GM18868 (cell line): ENCODE measurements at regions not wholly inside any gene's neighbourhood (a gene's known extent, or its start where the extent isn't known, plus 50 kb on each side); places are given as distances from the start of the nearest gene placed in this dataset.
"Not testable (repeated sequence)": the region's sequence is repeated elsewhere in the genome, so short reads cannot be mapped to it uniquely, and the experiment has no call there.

ENCODE experiments used
- ATAC-seq: cut with Tn5 transposase; IDR thresholded peaks from one replicate; pipeline ENCODE4 v1.9.1; 2021; ENCODE audit warnings: mild to moderate bottlenecking, moderate library complexity; ENCODE audit not compliant: unreplicated experiment

DNA sequence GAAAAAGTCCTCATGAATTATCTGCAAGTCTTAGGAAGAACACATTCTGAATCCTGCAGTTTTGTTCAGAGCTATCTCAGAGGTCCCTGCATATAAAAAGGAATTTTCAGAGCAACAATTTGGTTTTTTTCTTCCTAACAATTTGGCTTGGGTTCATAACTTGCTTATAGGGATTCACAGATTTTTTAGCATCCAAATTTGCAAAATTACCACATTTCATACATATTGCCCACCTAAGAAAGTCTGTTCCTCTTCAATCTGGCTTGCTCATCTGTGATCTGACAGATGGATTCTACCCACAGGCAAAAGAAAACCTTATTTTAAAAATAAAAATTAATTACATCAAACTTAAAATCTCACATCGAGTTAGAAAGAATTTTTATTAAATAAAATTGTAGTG, 714.4 kb upstream of the NCAM2 start:
- no peak for ATAC-seq

DNA sequence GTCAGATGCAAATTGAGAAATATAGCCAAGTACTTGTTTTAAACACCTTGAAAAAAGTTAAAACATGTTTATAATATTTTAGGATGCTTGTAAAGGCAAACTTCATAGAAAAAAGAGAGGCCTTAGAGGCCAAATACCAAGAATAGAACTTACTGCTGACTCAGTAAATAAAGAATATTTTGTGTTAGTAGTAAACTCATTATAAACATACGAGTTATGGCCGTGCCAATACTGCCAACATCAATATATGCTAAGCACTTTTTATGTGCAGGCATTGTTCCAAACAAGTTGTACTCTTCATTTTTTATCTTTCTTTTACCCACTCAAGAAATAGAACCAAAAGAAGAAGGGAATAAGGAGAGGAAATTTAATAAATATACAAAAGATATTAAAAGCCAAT, 705.9 kb upstream of the NCAM2 start:
- no peak for ATAC-seq

DNA sequence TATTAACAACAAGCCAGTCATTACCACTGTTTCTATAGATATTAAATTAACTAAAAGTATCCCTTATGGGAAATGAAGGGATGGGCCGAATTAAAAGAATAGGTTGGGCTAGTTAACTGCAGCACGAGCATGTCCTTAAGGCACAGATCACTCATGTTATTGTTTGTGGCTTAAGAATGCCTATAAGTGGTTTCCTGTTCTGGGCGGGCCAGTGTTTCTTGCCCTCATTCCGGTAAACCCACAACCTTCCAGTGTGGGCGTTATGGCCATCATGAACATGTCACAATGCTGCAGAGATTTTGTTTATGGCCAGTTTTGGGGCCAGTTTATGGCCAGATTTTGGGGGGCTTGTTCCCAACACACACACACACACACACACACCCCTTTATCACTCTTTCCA, 705.4 kb upstream of the NCAM2 start:
- not testable (repeated sequence) for ATAC-seq

- ATAC-seq: no peak
These were observed 696.8 kb upstream of the NCAM2 start for GRCh38 chr21:20301395-20301794.

DNA sequence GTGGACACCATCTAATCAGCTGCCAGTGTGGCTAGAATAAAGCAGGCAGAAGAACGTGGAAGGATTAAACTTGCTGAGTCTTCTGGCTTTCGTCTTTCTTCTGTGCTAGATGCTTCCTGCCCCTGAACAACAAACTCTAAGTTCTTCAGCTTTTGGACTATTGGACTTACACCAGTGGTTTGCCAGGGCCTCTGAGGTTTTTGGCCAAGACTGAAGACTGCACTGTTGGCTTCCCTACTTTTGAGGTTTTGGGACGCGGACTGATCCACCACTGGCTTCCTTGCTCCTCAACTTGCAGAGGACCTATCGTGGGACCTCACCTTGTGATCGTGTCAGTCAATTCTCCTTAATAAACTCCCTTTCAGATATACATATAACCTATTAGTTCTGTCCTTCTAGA, 696.1 kb upstream of the NCAM2 start:
- ATAC-seq: no peak

- ATAC-seq: no peak
These were observed 691.4 kb upstream of the NCAM2 start for GRCh38 chr21:20306836-20307235.

- ATAC-seq: no peak
These were observed 689.5 kb upstream of the NCAM2 start for GRCh38 chr21:20308586-20309315.

GRCh38 chr21:20311234-20311787, 686.9 kb upstream of the NCAM2 start:
- ATAC-seq: no peak

DNA sequence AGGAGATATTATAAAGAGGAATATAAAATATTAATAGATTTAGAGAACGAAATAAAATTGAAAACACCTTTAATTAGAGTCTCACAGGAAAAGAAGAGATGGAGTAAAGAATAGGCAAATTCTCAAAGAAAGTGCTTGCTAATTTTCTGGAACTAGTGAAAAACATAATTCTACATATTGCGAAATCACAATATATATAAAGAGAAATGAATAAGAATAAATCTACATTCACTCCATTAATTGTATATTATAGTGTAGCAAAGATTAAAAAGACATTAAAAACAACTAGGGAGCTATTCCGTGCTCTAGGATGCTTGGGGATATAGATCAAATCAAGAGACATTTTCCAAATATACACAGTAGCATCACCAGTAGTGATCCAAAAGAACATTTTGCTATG, 685.2 kb upstream of the NCAM2 start:
- ATAC-seq: no peak

DNA sequence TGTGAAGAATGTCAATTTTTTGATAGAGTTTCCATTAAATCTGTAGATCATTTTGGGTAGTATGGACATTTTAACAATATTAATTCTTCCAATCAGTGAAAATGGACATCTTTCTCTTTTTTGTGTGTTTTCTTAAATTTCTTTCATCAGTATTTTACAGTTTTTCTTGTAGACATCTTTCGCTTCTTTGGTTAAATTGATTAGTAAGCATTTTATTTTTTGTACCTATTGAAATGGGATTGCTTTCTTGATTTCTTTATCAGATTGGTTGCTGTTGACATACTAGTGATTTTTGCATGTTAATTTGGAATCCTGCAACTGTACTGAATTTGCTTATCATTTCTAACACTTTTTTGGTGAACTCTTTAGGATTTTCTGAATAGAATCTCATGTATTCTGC, 683.2 kb upstream of the NCAM2 start:
- no peak for ATAC-seq

- no peak for ATAC-seq
These were observed 668.6 kb upstream of the NCAM2 start for GRCh38 chr21:20329636-20330035.

DNA sequence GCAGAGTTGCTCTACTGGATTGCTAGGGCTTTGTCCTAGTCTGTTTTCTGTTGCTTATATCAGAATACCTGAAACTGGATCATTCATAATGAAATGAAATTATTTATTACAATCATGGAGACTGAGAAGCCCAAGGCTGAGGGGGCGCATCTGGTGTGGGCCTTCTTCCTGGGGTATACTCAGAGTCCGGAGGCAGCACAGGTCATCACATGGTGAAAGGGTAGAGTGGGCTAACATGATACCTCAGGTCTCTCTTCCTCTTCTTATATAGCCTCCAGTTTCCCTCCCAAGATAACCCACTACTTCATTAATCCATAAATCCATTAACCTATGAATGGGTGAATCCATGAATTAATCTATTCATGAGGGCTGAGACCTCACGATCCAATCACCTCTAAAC, 667.6 kb upstream of the NCAM2 start:
- no peak for ATAC-seq

- no peak for ATAC-seq
These were observed 663.6 kb upstream of the NCAM2 start for GRCh38 chr21:20334585-20334984.

DNA sequence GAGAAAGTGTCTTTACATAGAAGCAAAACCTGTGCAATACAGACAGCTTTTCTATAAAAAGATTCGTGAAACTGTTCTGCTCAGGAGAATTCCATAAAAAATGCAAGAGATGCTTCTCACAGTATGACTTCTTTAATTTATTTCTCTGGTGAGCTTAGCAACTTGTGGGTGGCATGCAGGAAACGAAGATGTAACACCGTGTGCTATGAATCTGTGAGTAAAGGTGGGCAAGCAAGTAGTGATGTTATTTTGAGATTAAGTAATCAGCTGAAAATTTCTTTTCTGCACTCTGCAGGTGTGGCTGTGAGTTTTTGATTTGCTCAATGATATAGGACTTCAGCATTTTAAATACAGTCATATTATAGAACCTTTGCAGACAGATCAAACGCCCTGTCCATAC, 656.8 kb upstream of the NCAM2 start:
- ATAC-seq: no peak

DNA sequence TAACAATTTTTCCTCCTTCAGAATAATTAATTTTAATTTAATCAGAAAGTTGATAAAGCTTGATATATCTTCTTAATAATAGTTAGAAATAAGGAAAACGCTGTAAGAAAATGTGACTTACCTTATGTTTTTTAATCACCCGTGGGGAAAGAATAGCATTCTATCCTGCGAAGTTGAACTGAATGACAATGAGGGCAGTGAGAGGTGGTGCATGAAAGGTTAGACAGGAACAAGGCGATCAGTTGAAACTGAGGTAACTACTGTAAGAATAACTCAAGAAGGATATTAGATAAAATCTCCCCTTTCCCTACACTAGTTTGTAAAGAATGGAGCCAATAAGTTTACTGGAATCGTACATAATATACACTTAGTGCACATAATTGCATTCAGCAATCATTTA, 655.0 kb upstream of the NCAM2 start:
- no peak for ATAC-seq

- ATAC-seq: no peak
These were observed 647.1 kb upstream of the NCAM2 start for GRCh38 chr21:20351138-20351537.

DNA sequence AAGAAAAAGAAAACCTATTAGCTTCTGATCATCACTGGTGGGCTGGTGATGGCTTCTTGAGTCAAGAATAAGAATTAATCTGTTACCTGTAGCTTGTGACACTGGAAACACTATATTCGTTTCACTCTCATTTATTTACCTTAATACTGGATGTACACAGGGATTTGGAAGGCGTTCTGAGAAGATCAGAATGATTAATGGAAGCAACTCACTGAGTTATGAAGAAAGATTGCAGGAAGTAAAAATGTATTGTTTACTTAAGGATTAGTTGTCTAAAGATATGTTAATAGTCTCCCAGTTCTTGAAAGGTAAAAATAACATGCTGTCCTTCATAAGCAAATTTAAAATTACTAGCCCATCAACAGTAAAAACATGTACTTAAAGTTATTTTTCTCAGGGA, 644.9 kb upstream of the NCAM2 start:
- no peak for ATAC-seq

DNA sequence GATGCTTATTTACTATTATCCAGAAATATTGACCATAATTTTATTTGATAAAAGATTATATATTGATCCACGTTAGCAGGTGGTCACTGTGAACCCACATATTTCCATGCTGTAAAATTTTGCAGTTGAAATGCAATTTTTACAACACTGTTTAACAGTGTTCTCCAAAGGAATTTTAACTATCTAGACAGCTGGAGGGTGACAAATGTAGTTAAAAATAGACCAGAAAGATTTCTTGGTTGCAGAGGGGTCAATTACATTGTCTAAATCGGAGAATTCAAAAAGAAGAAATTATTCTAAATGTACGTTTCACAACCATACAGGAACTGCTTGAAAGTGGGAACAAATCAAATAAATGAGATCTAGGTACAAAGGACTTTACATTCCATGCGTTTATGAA, 625.2 kb upstream of the NCAM2 start:
- ATAC-seq: no peak

DNA sequence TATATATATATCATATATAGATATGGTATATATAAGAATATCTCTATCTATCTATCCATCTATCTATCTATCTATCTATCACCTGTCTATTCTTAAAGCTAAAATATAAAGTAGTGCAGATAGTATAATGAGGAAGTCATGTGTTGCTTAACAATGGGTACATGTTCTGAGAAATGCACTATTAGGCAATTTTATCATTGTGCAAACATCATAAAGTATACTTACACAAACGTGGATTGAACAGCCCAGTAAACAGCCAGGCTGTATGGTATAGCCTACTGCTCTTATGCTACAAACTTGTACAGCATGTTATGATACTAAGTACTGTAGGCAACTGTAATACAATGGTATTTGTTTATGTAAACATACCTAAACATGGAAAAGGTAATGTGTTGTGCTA, 621.0 kb upstream of the NCAM2 start:
- no peak for ATAC-seq

- ATAC-seq: no peak
These were observed 609.8 kb upstream of the NCAM2 start for GRCh38 chr21:20388400-20388799.

GRCh38 chr21:20396798-20397197, 601.4 kb upstream of the NCAM2 start:
- no peak for ATAC-seq

DNA sequence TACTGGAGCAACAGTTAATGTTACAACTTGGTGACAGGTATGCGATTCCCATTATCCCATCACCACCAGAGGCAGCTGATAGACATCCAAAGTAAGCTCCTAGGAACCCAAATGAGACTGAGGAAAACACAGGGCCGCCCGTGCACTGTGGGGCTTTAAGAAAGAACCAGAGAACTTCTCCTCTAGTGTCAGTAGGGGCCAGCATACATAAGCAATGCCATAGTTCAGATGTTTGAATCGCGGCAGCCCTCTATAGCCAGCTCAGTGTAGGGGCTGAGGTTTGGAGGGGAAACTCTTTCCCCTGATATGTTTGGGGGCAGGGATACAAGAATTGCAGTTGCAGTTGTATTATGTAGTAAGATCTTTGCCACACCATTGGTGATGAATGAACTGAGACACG, 593.3 kb upstream of the NCAM2 start:
- ATAC-seq: no peak

- ATAC-seq: no peak
These were observed 579.9 kb upstream of the NCAM2 start for GRCh38 chr21:20418353-20418752.
